MCF 10A (cell line): ENCODE measurements at regions not wholly inside any gene's neighbourhood (a gene's known extent, or its start where the extent isn't known, plus 50 kb on each side); places are given as distances from the start of the nearest gene placed in this dataset.

Experiments used
- BruUV-seq: library from RNA; stranded (reverse); fragments of 400-500 nt; replicated peaks from 2 replicates; lab custom pipeline; 2021; lab: Mats Ljungman, UMichigan
- CTCF ChIA-PET: fragments of 300-600 bp; sonication (Branson Sonifier 250); formaldehyde crosslinking; extraction: SDS; loops from one replicate; lab custom pipeline; 2021; ENCODE audit warnings: antibody characterized with exemption, inconsistent platforms; lab: Yijun Ruan, JAX
- POLR2A ChIA-PET: fragments of 300-600, 350-650 bp; sonication (Branson Sonifier 250); formaldehyde crosslinking; extraction: SDS; loops from one replicate; lab custom pipeline; 2020; ENCODE audit warnings: antibody characterized with exemption, inconsistent platforms; lab: Yijun Ruan, JAX
- DNase-seq: peaks from one replicate; pipeline ENCODE4 v3.0.0-alpha.2; 2018; ENCODE audit not compliant: unreplicated experiment
- H3K27ac Mint-ChIP-seq: one replicate; pipeline ENCODE4 v1.8.0; 2022; ENCODE audit warnings: mild to moderate bottlenecking, low read depth, mixed read lengths; ENCODE audit not compliant: unreplicated experiment
- H3K27me3 Mint-ChIP-seq: one replicate; pipeline ENCODE4 v1.8.0; 2022; ENCODE audit warnings: mixed read lengths; ENCODE audit not compliant: insufficient read depth, unreplicated experiment
- H3K36me3 Mint-ChIP-seq: one replicate; pipeline ENCODE4 v1.8.0; 2022; ENCODE audit warnings: mild to moderate bottlenecking, moderate library complexity, mixed read lengths; ENCODE audit not compliant: insufficient read depth, unreplicated experiment
- H3K4me1 Mint-ChIP-seq: one replicate; pipeline ENCODE4 v1.8.0; 2022; ENCODE audit warnings: mixed read lengths; ENCODE audit not compliant: insufficient read depth, unreplicated experiment
- H3K4me3 Mint-ChIP-seq: one replicate; pipeline ENCODE4 v1.8.0; 2022; ENCODE audit warnings: mild to moderate bottlenecking, moderate library complexity, mixed read lengths; ENCODE audit not compliant: unreplicated experiment
- H3K9me3 Mint-ChIP-seq: one replicate; pipeline ENCODE4 v1.8.0; 2022; ENCODE audit warnings: mixed read lengths; ENCODE audit not compliant: unreplicated experiment
- CTCF ChIP-seq: fragments of 200-600 bp; IDR thresholded peaks from one replicate; pipeline ENCODE4 v1.8.0; 2022; ENCODE audit warnings: antibody characterized with exemption, mild to moderate bottlenecking; ENCODE audit not compliant: unreplicated experiment
- intact Hi-C: fragments of 100-400 bp; cut with micrococcal nuclease; formaldehyde crosslinking; loops from 2 replicates; pipeline ENCODE4 v1.14.1; 2022

GRCh38 chr16:66240631-66241395, 125.7 kb upstream of the CDH5 start:
- Mint-ChIP-seq H3K36me3 (no peaks in the 10 kb centered on the region), H3K9me3 (peaks cover 7% of the 10 kb centered on the region), H3K4me3 (no peak overlapping the region), H3K27me3 (no peaks in the 10 kb centered on the region), H3K4me1 (no peaks in the 10 kb centered on the region), H3K27ac (no peak overlapping the region)
- CTCF ChIA-PET, result interaction anchor here (0.7 kb wide), 1 partner anchor 38 kb away, joined by 4 read pairs; no protein-coding TSS in a partner anchor
- BruUV-seq, result no TSS peak
- POLR2A ChIA-PET, result no interaction called here
- intact Hi-C loops, result no loop called here
- TF ChIP-seq CTCF, result no peak
- no peak for DNase-seq

- Mint-ChIP-seq H3K4me1 (no peaks in the 10 kb centered on the region), H3K27ac (no peak overlapping the region), H3K27me3 (no peaks in the 10 kb centered on the region), H3K9me3 (peaks cover 7% of the 10 kb centered on the region), H3K4me3 (no peak overlapping the region), H3K36me3 (no peaks in the 10 kb centered on the region)
- ChIA-PET CTCF (interaction anchor here (0.7 kb wide), 1 partner anchor 38 kb away, joined by 4 read pairs; no protein-coding TSS in a partner anchor), POLR2A (no interaction called here)
- TF ChIP-seq CTCF, result no peak
- intact Hi-C loops, result no loop called here
- DNase-seq, result no peak
- no TSS peak for BruUV-seq
Observed at GRCh38 chr16:66240088-66240487, 126.4 kb upstream of the CDH5 start.

- H3K36me3 Mint-ChIP-seq, result no peaks in the 10 kb centered on the region
- no peaks in the 10 kb centered on the region for H3K4me1 Mint-ChIP-seq
- H3K9me3 Mint-ChIP-seq, result peaks cover 11% of the 10 kb centered on the region
- H3K27ac Mint-ChIP-seq, result no peak overlapping the region
- no peak for TF ChIP-seq CTCF
- intact Hi-C loops, result no loop called here
- CTCF ChIA-PET, result no interaction called here
- H3K4me3 Mint-ChIP-seq, result no peak overlapping the region
- DNase-seq, result no peak
- POLR2A ChIA-PET, result no interaction called here
- no TSS peak for BruUV-seq
- H3K27me3 Mint-ChIP-seq, result no peaks in the 10 kb centered on the region
Observed at GRCh38 chr16:66238696-66239095, 127.8 kb upstream of the CDH5 start.

GRCh38 chr16:66236301-66236700, 130.2 kb upstream of the CDH5 start:
- Mint-ChIP-seq H3K27me3 (no peaks in the 10 kb centered on the region), H3K36me3 (no peaks in the 10 kb centered on the region), H3K27ac (no peak overlapping the region), H3K9me3 (peaks cover 7% of the 10 kb centered on the region), H3K4me3 (no peak overlapping the region), H3K4me1 (no peaks in the 10 kb centered on the region)
- intact Hi-C loops, result no loop called here
- no TSS peak for BruUV-seq
- ChIA-PET POLR2A (interaction anchor here (0.7 kb wide), 1 partner anchor 12 kb away, joined by 3 read pairs; no protein-coding TSS in a partner anchor), CTCF (interaction anchor here (0.5 to 1.4 kb wide), 5 partner anchors 10 to 1125 kb away, joined by 3 to 4 read pairs (median 3); no protein-coding TSS in a partner anchor)
- DNase-seq, result no peak
- no peak for TF ChIP-seq CTCF
